ENCODE measurements at regions not wholly inside any gene's neighbourhood (a gene's known extent, or its start where the extent isn't known, plus 50 kb on each side); places are given as distances from the start of the nearest gene placed in this dataset.

- no peak for DNase-seq
- intact Hi-C loops (cut with DNase I) = no loop called here
- Histone ChIP-seq H3K27ac (no peak overlapping the region), H3K36me3 (no peaks in the 10 kb centered on the region), H3K4me3 (no peak overlapping the region), H3K27me3 (peaks cover 0 to 13% (median 5%) of the 10 kb centered on the region in 7 donors), H3K9me3 (peaks cover 0 to 35% (median 7%) of the 10 kb centered on the region in 11 donors), H3K4me1 (no peaks in the 10 kb centered on the region)
- TF ChIP-seq, protein P1, sequence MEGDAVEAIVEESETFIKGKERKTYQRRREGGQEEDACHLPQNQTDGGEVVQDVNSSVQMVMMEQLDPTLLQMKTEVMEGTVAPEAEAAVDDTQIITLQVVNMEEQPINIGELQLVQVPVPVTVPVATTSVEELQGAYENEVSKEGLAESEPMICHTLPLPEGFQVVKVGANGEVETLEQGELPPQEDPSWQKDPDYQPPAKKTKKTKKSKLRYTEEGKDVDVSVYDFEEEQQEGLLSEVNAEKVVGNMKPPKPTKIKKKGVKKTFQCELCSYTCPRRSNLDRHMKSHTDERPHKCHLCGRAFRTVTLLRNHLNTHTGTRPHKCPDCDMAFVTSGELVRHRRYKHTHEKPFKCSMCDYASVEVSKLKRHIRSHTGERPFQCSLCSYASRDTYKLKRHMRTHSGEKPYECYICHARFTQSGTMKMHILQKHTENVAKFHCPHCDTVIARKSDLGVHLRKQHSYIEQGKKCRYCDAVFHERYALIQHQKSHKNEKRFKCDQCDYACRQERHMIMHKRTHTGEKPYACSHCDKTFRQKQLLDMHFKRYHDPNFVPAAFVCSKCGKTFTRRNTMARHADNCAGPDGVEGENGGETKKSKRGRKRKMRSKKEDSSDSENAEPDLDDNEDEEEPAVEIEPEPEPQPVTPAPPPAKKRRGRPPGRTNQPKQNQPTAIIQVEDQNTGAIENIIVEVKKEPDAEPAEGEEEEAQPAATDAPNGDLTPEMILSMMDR (IDR thresholded peaks at IDR 0.05) = no peak
- ATAC-seq = no peak
- 46 to 52% methylated on average over 2 of the region's 2 CpGs for WGBS, 2 donors
Measured at GRCh38 chr9:135000647-135001245, 83.0 kb upstream of the FCN1 start.

- peaks cover 0 to 13% (median 5%) of the 10 kb centered on the region in 7 donors for H3K27me3 ChIP-seq
- WGBS, 2 donors = 76 to 85% methylated on average over 2 of the region's 2 CpGs
Measured at GRCh38 chr9:135001526-135001925, 83.8 kb upstream of the FCN1 start.

DNA sequence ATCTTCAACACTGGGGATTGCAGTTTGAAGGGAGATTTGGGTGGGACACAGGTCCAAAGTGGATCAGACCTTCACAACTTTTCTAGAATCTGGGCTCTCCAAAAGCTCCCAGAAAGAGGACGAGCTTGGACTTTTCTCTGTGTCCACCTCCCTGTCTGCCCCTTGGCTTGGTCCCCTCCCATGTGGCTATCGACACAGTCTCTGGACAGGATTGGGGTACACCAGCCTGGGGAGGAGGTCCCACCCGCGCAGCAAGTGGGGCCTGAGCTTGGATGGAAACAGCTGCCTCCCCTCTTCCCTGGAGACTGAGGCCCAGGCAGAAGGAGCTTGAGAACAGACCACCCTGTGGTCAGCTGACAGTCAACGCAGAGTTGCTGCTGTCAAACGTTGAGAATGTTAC, 84.6 kb upstream of the FCN1 start:
- Histone ChIP-seq H3K27ac (no peak overlapping the region), H3K4me3 (no peak overlapping the region), H3K36me3 (no peaks in the 10 kb centered on the region), H3K27me3 (peaks cover 0 to 13% (median 2%) of the 10 kb centered on the region in 7 donors), H3K4me1 (no peaks in the 10 kb centered on the region), H3K9me3 (peaks cover 0 to 35% (median 7%) of the 10 kb centered on the region in 11 donors)
- TF ChIP-seq, protein P1 (IDR thresholded peaks at IDR 0.05) = no peak
- DNase-seq = no peak
- ATAC-seq = no peak
- intact Hi-C loops (cut with DNase I) = no loop called here
- WGBS, 2 donors = 55 to 58% methylated on average over 6 of the region's 6 CpGs

More at GRCh38 chr9:135001526-135001925, 83.8 kb upstream of the FCN1 start:
- H3K9me3 ChIP-seq = peaks cover 0 to 35% (median 7%) of the 10 kb centered on the region in 11 donors
- intact Hi-C loops (cut with DNase I) = no loop called here
- H3K4me1 ChIP-seq = no peaks in the 10 kb centered on the region
- DNase-seq (no peak), ATAC-seq (no peak)
- no peak overlapping the region for H3K4me3 ChIP-seq
- H3K27ac ChIP-seq = no peak overlapping the region
- TF ChIP-seq, protein P1 (IDR thresholded peaks at IDR 0.05) = no peak
- H3K36me3 ChIP-seq = no peaks in the 10 kb centered on the region

DNA sequence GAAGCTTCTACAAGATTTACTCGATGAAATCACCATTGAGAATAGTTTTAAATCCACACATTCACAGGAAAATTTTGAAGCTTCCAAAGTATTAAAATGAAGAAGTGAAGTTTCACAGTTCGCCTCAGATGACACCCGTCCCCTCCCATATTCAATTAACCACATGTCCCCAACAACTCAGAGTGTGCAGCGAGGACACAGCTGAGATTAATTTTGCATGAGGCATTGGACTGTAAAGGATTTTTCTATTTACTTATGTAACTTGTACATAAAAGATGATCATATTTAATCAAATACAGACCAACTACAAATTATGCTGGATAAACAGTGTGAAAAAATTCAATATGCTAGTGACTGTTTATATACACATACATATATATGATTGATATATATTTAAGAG, 84.7 kb upstream of the OLFM1 start:
- Histone ChIP-seq H3K4me1 (no peaks in the 10 kb centered on the region), H3K27me3 (peaks cover 0 to 13% (median 2%) of the 10 kb centered on the region in 7 donors), H3K9me3 (peaks cover 0 to 33% (median 7%) of the 10 kb centered on the region in 11 donors), H3K27ac (no peak overlapping the region), H3K36me3 (no peaks in the 10 kb centered on the region), H3K4me3 (no peak overlapping the region)
- no peak for ATAC-seq
- intact Hi-C loops (cut with DNase I) = no loop called here
- TF ChIP-seq, protein P1 (IDR thresholded peaks at IDR 0.05) = no peak
- 64 to 67% methylated on average over 4 of the region's 4 CpGs for WGBS, 2 donors
- no peak for DNase-seq

All from heart right ventricle (tissue), 16 donors.